SK-N-SH (cell line): ENCODE measurements at regions not wholly inside any gene's neighbourhood (a gene's known extent, or its start where the extent isn't known, plus 50 kb on each side); places are given as distances from the start of the nearest gene placed in this dataset.
"Not testable (repeated sequence)": the region's sequence is repeated elsewhere in the genome, so short reads cannot be mapped to it uniquely, and the experiment has no call there.

Experiments used
- CTCF ChIA-PET: fragments of 300-600, 350-600 bp; formaldehyde crosslinking; extraction: SDS; loops from one replicate; lab custom pipeline; 2021; lab: Yijun Ruan, JAX
- POLR2A ChIA-PET: fragments of 350-600 bp; sonication (Branson Sonifier 250); formaldehyde crosslinking; extraction: SDS; loops from one replicate; lab custom pipeline; 2020; ENCODE audit warnings: antibody characterized with exemption, inconsistent platforms; lab: Yijun Ruan, JAX
- DNase-seq: peaks from one replicate; pipeline ENCODE4 v3.0.0; 2012
- H2AFZ ChIP-seq: fragments of 200-600 bp; sonication (generic); 2 replicates; pipeline ENCODE4 v1.8.1; 2016; ENCODE audit warnings: antibody characterized with exemption, mild to moderate bottlenecking, low read depth
- H3F3A ChIP-seq: fragments of 200-600 bp; sonication (generic); replicated peaks from 2 replicates; pipeline ENCODE3; 2016; ENCODE audit warnings: antibody characterized with exemption, mild to moderate bottlenecking; ENCODE audit not compliant: insufficient read depth
- H3K27ac ChIP-seq, 2 experiments: fragments of 200-500 bp in 1 of 2; fragments of 200-600 bp in 1 of 2; sonication (Bioruptor generic) in 1 of 2; sonication (generic), shearing (Covaris generic) in 1 of 2; 2 replicates each; pipeline versions ENCODE4 v1.5.1 to v1.6.1; 2014 to 2016; ENCODE audit warnings: low read depth in 2 of 2, inconsistent platforms in 1 of 2, low read length in 1 of 2, mild to moderate bottlenecking in 1 of 2, mixed read lengths in 1 of 2
- H3K27me3 ChIP-seq: fragments of 200-600 bp; sonication (generic), shearing (Covaris generic); 2 replicates; pipeline ENCODE4 v1.6.1; 2016; ENCODE audit warnings: mixed run types; ENCODE audit not compliant: insufficient read depth
- H3K36me3 ChIP-seq, 2 experiments: fragments of 200-500 bp in 1 of 2; fragments of 200-600 bp in 1 of 2; sonication (Bioruptor generic) in 1 of 2; sonication (generic) in 1 of 2; replicated peaks in 1 of 2; 2 replicates each; pipeline versions ENCODE3 to v1.5.1; 2014 to 2016; ENCODE audit warnings: low read length in 1 of 2, mild to moderate bottlenecking in 1 of 2; ENCODE audit not compliant: insufficient read depth in 2 of 2, control insufficient read depth in 1 of 2
- H3K4me1 ChIP-seq, 2 experiments: fragments of 200-500 bp in 1 of 2; fragments of 200-600 bp in 1 of 2; sonication (Bioruptor generic) in 1 of 2; sonication (generic), shearing (Covaris generic) in 1 of 2; 2 replicates each; pipeline versions ENCODE4 v1.5.1 to v1.6.1; 2014 to 2016; ENCODE audit warnings: low read depth in 1 of 2, low read length in 1 of 2, mixed run types in 1 of 2; ENCODE audit not compliant: insufficient read depth in 2 of 2, control insufficient read depth in 1 of 2
- H3K4me2 ChIP-seq: fragments of 200-600 bp; sonication (generic), shearing (Covaris generic); 2 replicates; pipeline ENCODE4 v1.6.1; 2017; ENCODE audit warnings: mixed run types
- H3K4me3 ChIP-seq, 2 experiments: fragments of 200-500 bp in 1 of 2; fragments of 200-600 bp in 1 of 2; sonication (Bioruptor generic) in 1 of 2; sonication (generic), shearing (Covaris generic) in 1 of 2; 2 replicates each; pipeline versions ENCODE4 v1.5.1 to v1.8.1; 2014 to 2016; ENCODE audit warnings: low read depth in 2 of 2, inconsistent platforms in 1 of 2, low read length in 1 of 2, mild to moderate bottlenecking in 1 of 2, mixed read lengths in 1 of 2, moderate library complexity in 1 of 2
- H3K79me2 ChIP-seq: fragments of 200-600 bp; sonication (generic); 2 replicates; pipeline ENCODE4 v1.8.1; 2017; ENCODE audit warnings: mild to moderate bottlenecking; ENCODE audit not compliant: insufficient read depth
- H3K9ac ChIP-seq: fragments of 200-600 bp; sonication (generic); 2 replicates; pipeline ENCODE4 v1.6.1; 2017; ENCODE audit warnings: mixed run types
- H3K9me2 ChIP-seq: fragments of 200-600 bp; sonication (generic); 2 replicates; pipeline ENCODE4 v1.6.1; 2017; ENCODE audit warnings: mixed run types
- H3K9me3 ChIP-seq: fragments of 200-600 bp; sonication (generic); 2 replicates; pipeline ENCODE4 v1.6.1; 2017; ENCODE audit warnings: mixed run types, mild to moderate bottlenecking, moderate library complexity
- H4K20me1 ChIP-seq: fragments of 200-600 bp; sonication (generic); 2 replicates; pipeline ENCODE4 v1.6.1; 2017; ENCODE audit warnings: mild to moderate bottlenecking, mixed run types; ENCODE audit not compliant: insufficient read depth
- CHD2 ChIP-seq: fragments of 150-350 bp; IDR thresholded peaks from 2 replicates; pipeline ENCODE4 v1.6.1; 2018; ENCODE audit warnings: low read length; ENCODE audit not compliant: partially characterized antibody
- ELF1 ChIP-seq: IDR thresholded peaks from 2 replicates; pipeline ENCODE4 v1.4.0; 2012
- EZH2phosphoT487 ChIP-seq: fragments of 200-600 bp; sonication (generic); IDR thresholded peaks from 2 replicates; pipeline ENCODE4 v1.6.1; 2017; ENCODE audit warnings: low read depth, mixed run types, mild to moderate bottlenecking, antibody characterized with exemption, moderate library complexity, borderline replicate concordance
- FOSL2 ChIP-seq: IDR thresholded peaks from 2 replicates; pipeline ENCODE4 v1.4.0; 2012; ENCODE audit warnings: low read depth, mild to moderate bottlenecking, moderate library complexity, borderline replicate concordance
- FOXJ3 ChIP-seq: sonication (generic); formaldehyde crosslinking; IDR thresholded peaks from 2 replicates; pipeline ENCODE4 v1.5.1; 2020; ENCODE audit warnings: mild to moderate bottlenecking, missing genetic modification reagents
- GABPA ChIP-seq: IDR thresholded peaks from 2 replicates; pipeline ENCODE4 v1.4.0; 2012; ENCODE audit warnings: low read depth, mild to moderate bottlenecking
- IRF3 ChIP-seq: fragments of 150-350 bp; IDR thresholded peaks from 2 replicates; pipeline ENCODE4 v1.6.1; 2016; ENCODE audit warnings: mild to moderate bottlenecking, low read depth, low read length
- NFIC ChIP-seq: IDR thresholded peaks from 2 replicates; pipeline ENCODE4 v1.4.0; 2012; ENCODE audit warnings: borderline replicate concordance
- POLR2AphosphoS5 ChIP-seq: IDR thresholded peaks from 2 replicates; pipeline ENCODE4 v1.6.1; 2012; ENCODE audit warnings: low read depth, low read length
- REST ChIP-seq: IDR thresholded peaks from 2 replicates; pipeline ENCODE4 v1.6.1; 2012; ENCODE audit warnings: mild to moderate bottlenecking, low read depth, low read length, moderate library complexity
- RFX5 ChIP-seq: IDR thresholded peaks from 2 replicates; pipeline ENCODE4 v1.6.1; 2012; ENCODE audit warnings: mild to moderate bottlenecking, improper control_type of control experiment, low read length
- SMC3 ChIP-seq: IDR thresholded peaks from 2 replicates; pipeline ENCODE4 v1.6.1; 2012; ENCODE audit warnings: low read depth, low read length, improper control_type of control experiment
- TEAD4 ChIP-seq: IDR thresholded peaks from 2 replicates; pipeline ENCODE4 v1.4.0; 2012; ENCODE audit warnings: mild to moderate bottlenecking, borderline replicate concordance; ENCODE audit not compliant: insufficient read depth
- YY1 ChIP-seq: IDR thresholded peaks from 2 replicates; pipeline ENCODE4 v1.4.0; 2012; ENCODE audit warnings: low read depth, mild to moderate bottlenecking
- WGBS: methylation state at CpG from one replicate; pipeline ENCODE4 v1.1.6; 2017; ENCODE audit warnings: low lambda C conversion rate; 5-methylcytosine and 5-hydroxymethylcytosine counted together
- TF ChIP-seq, protein P1 (sequence below): IDR thresholded peaks from 2 replicates; pipeline ENCODE4; 2012
- TF ChIP-seq, protein P2 (sequence below): IDR thresholded peaks from 2 replicates; pipeline ENCODE4 v1.4.0; 2012; ENCODE audit warnings: low read depth, borderline replicate concordance

GRCh38 chr17:77560841-77561240 is 397.7 kb upstream of the TNRC6C start:
- H3K27ac ChIP-seq: no peak overlapping the region
- DNase-seq: no peak
- no peaks in the 10 kb centered on the region for H3K9me3 ChIP-seq
- no peaks in the 10 kb centered on the region for H4K20me1 ChIP-seq
- no peak overlapping the region for H3K4me3 ChIP-seq
- peaks cover 47% of the 10 kb centered on the region for H3K27me3 ChIP-seq
- no peaks in the 10 kb centered on the region for H3K79me2 ChIP-seq
- ChIA-PET CTCF (no interaction called here), POLR2A (no interaction called here)
- H3F3A ChIP-seq: no peaks in the 10 kb centered on the region
- H2AFZ ChIP-seq: no peak overlapping the region
- peaks cover 0 to 7% of the 10 kb centered on the region in 2 experiments; a peak in 1 of 4 replicates for H3K4me1 ChIP-seq
- 62% methylated on average over 13 of the region's 13 CpGs for WGBS
- no peak overlapping the region for H3K4me2 ChIP-seq
- no peaks in the 10 kb centered on the region for H3K9me2 ChIP-seq
- H3K9ac ChIP-seq: no peak overlapping the region
- TF ChIP-seq RFX5: no peak
- TF ChIP-seq, protein P1, sequence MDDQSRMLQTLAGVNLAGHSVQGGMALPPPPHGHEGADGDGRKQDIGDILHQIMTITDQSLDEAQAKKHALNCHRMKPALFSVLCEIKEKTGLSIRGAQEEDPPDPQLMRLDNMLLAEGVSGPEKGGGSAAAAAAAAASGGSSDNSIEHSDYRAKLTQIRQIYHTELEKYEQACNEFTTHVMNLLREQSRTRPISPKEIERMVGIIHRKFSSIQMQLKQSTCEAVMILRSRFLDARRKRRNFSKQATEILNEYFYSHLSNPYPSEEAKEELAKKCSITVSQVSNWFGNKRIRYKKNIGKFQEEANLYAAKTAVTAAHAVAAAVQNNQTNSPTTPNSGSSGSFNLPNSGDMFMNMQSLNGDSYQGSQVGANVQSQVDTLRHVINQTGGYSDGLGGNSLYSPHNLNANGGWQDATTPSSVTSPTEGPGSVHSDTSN: no peak
- no peak for TF ChIP-seq POLR2AphosphoS5
- no peaks in the 10 kb centered on the region for H3K36me3 ChIP-seq

DNA sequence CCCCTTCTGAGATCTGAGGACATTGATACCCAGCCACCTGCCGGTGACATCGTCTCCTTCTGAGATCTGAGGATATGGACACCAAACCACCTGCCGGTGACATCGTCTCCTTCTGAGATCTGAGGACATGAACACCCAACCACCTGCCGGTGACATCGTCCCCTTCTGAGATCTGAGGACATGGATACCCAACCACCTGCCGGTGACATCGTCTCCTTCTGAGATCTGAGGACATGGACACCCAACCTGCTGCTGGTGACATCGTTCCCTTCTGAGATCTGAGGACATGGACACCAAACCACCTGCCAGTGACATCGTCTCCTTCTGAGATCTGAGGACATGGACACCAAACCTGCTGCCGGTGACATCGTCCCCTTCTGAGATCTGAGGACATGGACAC is 396.1 kb upstream of the TNRC6C start:
- H3K9ac ChIP-seq, H3K4me1 ChIP-seq, H3K9me3 ChIP-seq, H3K79me2 ChIP-seq, H3K27ac ChIP-seq, POLR2A ChIA-PET, H3K9me2 ChIP-seq, H3F3A ChIP-seq, H3K4me2 ChIP-seq, H3K4me3 ChIP-seq, DNase-seq, H3K36me3 ChIP-seq, H4K20me1 ChIP-seq, H2AFZ ChIP-seq: not testable (repeated sequence)
- CTCF ChIA-PET: interaction anchor here (0.5 to 1.2 kb wide), 3 partner anchors 20 to 452 kb away, joined by 3 read pairs; no protein-coding TSS in a partner anchor
- 80% methylated on average over 7 of the region's 12 CpGs for WGBS
- peaks cover 47% of the 10 kb centered on the region for H3K27me3 ChIP-seq

GRCh38 chr17:77563439-77564102 is 394.9 kb upstream of the TNRC6C start:
- Histone ChIP-seq H3K36me3 (no peaks in the 10 kb centered on the region), H4K20me1 (no peaks in the 10 kb centered on the region), H3K4me1 (no peaks in the 10 kb centered on the region), H3K27me3 (peaks cover 54% of the 10 kb centered on the region), H3K79me2 (no peaks in the 10 kb centered on the region), H3K27ac (no peak overlapping the region), H3K9me3 (no peaks in the 10 kb centered on the region), H2AFZ (no peak overlapping the region), H3K4me2 (no peak overlapping the region), H3K9ac (no peak overlapping the region), H3F3A (no peaks in the 10 kb centered on the region), H3K4me3 (no peak overlapping the region), H3K9me2 (no peaks in the 10 kb centered on the region)
- POLR2A ChIA-PET: no interaction called here
- CTCF ChIA-PET: interaction anchor here (1.2 to 3.1 kb wide), 2 partner anchors 21 to 450 kb away, joined by 3 to 11 read pairs; no protein-coding TSS in a partner anchor
- no peak for TF ChIP-seq NFIC
- TF ChIP-seq FOSL2: no peak
- TF ChIP-seq GABPA: no peak
- no peak for TF ChIP-seq REST
- TF ChIP-seq CHD2: no peak
- no peak for TF ChIP-seq YY1
- TF ChIP-seq IRF3: no peak
- no peak for TF ChIP-seq SMC3
- no peak for TF ChIP-seq EZH2phosphoT487
- TF ChIP-seq RFX5: no peak
- no peak for TF ChIP-seq FOXJ3 (CRISPR knock-in tag)
- TF ChIP-seq ELF1: no peak
- TF ChIP-seq, protein P2, sequence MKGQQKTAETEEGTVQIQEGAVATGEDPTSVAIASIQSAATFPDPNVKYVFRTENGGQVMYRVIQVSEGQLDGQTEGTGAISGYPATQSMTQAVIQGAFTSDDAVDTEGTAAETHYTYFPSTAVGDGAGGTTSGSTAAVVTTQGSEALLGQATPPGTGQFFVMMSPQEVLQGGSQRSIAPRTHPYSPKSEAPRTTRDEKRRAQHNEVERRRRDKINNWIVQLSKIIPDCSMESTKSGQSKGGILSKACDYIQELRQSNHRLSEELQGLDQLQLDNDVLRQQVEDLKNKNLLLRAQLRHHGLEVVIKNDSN: no peak
- no peak for TF ChIP-seq TEAD4
- DNase-seq: no peak
- WGBS: 62% methylated on average over 7 of the region's 7 CpGs
